PFSK-1 (cell line): ENCODE measurements at regions not wholly inside any gene's neighbourhood (a gene's known extent, or its start where the extent isn't known, plus 50 kb on each side); places are given as distances from the start of the nearest gene placed in this dataset.

Experiments used
- POLR2AphosphoS5 ChIP-seq: IDR thresholded peaks from 2 replicates; pipeline ENCODE4 v1.6.1; 2012; ENCODE audit warnings: low read depth, mild to moderate bottlenecking, control low read depth, low read length, moderate library complexity
- SIN3A ChIP-seq: IDR thresholded peaks from 2 replicates; pipeline ENCODE4 v1.6.1; 2012; ENCODE audit warnings: mild to moderate bottlenecking, low read length, moderate library complexity, borderline replicate concordance; ENCODE audit not compliant: insufficient read depth

- TF ChIP-seq SIN3A (no peak), POLR2AphosphoS5 (no peak)
Observed at GRCh38 chrX:39472161-39472560, 625.6 kb downstream of the BCOR start.
